Fibroblast of skin of back (primary cell): ENCODE measurements at regions not wholly inside any gene's neighbourhood (a gene's known extent, or its start where the extent isn't known, plus 50 kb on each side); places are given as distances from the start of the nearest gene placed in this dataset.
"Not testable (repeated sequence)": the region's sequence is repeated elsewhere in the genome, so short reads cannot be mapped to it uniquely, and the experiment has no call there.

Source experiments
- DNase-seq: peaks from one replicate; pipeline ENCODE4 v3.0.0-alpha.2; 2013

DNA sequence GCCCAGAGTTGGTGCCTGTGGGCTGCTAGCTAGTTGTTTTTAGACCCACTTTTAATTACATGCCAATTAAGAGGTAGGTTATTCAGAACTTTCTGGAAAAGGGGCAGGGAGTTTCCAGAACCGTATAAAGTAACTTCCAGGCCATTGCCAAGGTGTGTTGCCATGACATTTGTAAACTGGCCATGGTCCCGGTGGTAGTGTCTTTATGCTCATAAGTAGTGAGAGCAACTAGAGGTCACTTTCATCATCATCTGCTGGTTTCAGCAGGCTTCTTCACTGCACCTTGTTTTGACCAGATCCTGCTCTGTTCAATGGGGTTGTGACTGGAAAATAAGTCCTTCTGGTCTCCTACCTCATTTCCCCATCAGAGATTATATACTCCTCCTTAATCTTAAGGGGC lies 207.0 kb downstream of the FAM72C start:
- DNase-seq = not testable (repeated sequence)

DNA sequence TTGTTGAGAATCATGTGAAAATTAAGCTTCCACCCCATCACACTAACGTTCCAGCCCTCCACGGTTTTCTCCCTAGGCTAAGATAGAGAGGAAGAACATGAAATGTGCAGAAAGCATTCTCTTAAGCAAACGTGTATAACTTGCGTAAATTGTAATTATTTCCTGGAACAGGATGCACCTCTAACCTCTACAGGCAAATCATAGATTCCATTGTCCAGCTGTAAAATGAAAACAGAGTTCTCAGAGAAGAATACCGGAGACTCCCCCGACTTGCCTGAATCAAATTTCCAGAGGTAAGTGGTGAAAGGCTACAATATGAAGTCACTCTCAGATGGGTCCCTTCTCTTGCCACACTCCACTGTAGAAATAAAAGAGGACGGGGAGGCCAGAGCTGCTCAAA lies 211.4 kb downstream of the FAM72C start:
- DNase-seq = not testable (repeated sequence)

DNA sequence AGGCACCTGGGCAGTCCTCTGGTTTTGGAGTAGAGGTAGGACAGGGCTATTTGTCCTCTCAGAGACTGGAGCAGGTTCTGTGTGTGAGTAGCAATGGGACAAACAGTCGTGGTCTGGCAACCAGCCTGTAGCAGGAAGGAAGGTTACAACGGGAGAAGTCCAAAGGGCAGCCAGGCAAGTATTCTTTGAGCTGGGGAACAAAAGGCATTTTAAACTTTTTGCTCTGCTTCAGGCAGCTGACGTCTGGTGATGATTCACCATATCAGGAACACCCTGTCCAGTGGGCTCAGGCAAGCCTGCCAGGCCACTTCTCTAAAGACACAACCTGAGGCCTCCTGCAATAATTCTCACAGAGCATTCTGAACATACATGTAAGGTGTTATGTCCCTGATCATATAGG lies 215.8 kb downstream of the FAM72C start:
- not testable (repeated sequence) for DNase-seq

DNA sequence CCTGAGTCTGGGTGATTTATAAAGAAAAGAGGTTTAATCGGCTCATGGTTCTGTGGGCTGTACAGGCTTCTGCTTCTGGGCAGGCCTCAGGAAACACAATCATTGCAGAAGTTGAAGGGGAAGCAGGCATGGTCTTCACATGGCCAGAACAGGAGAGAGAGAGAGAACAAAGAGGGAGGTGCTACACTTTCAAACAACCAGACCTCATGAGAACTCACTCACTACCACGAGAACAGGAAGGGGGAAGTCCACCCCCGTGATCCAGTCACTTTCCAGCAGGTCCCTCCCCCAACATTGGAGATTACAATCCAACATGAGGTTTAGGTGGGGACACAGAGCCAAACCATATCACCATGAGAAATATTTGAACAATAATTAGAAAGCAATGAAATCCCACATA lies 222.9 kb downstream of the FAM72C start:
- no peak for DNase-seq

DNA sequence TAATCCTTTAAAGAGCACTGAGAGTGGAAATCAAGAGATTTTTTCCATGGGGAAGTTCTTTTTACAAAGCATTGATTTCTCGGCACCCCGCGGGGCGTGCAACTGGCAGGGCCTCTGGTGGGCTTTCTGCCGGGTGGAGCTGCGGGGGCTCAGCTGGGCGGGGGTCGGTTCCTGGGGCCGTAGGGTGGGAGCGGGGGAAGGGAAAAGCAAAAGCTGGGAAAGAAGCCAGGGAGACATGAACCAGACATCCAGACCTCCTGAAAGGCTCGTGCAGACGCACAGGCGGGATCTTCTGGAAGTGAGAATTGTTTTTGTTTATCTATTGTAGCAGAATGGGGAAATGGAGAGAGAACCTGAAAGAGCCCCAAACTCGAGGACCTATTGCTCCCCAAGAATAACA lies 235.2 kb downstream of the FAM72C start:
- no peak for DNase-seq

DNA sequence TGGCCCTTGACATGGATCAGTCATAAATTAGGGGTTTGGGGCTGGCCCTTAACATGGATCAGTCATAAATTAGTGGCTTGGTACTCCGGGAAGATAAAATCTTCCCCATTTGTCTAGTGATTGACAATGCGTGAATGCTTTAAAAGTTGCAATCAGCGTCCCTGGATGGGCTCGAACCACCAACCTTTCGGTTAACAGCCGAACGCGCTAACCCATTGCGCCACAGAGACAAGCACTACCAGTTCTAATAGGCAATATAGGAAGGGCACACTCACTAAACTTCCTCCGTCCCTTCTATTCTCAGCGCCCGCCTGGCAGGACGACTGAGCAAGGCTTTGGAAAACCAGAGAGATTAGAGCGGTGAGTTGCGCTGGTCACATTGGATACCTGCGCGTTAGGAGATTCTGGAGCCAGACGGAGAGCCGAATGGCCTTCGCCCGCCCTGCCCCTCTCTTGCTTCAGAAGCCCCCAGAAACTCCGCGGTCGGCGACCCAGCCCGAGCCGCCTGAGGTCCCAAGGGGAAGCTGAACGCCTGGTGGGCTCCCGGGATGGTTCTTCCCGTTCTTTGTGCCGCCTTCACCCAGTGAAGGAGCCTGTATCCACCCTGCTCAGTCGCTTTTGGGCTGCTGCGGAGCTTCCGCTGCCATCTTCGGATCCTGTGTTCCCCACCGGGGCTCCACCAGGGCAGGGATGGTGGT lies 235.9 kb downstream of the FAM72C start:
- no peak for DNase-seq

DNA sequence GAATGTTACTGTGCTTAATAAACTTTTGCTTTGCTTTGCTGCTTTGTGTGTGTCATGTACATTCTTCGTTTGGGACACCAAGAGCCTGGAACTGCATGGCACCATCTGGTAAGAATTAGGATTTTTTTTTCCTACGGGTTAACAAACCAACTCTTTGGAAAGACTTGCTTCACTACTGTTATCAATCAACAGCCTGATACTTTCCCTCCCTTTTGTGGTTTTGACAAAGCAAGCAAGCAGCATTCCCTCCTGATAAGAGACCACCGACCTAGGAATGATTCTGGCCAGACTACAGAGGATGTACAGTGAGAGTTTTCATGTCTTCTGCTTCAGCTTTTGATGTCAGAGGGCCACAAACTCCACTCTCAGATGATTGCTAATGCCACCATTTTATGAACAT lies 237.5 kb downstream of the FAM72C start:
- not testable (repeated sequence) for DNase-seq

DNA sequence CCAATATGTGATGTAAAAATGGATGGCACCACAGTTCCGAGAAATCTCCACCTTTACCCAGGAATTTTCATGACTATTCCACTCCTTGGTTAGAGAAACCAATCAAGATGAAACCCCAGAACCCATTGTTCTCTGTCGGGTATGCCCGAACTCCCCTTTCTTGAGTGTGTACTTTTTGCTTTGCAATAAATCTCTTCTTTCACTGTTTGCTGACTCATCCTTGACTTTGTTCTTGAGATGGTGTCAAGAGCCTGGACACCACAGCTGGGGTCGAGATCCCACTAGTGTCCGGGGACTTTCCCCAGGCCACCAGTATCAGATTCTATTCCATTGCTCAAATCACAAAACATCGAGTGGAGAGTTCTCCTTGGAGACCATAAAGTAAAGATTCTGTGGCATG lies 240.9 kb downstream of the FAM72C start:
- not testable (repeated sequence) for DNase-seq

DNA sequence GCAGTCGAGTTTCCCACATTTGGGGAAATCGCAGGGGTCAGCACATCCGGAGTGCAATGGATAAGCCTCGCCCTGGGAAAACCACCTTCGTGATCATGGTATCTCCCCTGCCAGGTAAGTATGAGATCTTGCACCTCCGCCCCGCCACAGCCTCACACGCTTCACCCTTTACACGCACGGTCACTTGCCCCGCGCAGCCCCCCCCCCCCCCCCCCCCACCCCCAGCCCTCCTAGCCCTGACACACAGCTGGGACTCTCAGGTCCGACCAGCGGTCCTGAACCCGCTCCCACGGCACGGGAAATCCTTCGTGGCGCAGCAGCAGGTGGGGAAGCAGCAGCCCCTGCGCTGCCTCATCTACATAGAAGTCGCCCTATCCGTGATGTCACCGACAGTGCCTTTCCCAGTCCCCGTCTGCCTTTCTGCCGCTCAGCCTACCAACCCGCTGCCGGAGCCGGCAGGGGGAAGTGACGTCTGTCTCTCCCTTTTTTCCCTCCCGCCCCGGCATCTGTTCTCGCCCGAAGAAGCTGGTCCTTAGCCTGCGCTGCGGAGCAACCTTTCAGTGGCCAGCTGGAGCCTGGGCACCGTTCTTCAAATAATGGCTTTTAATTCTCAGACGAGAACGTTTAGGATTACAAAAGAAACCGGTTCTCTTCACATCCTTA lies 242.2 kb downstream of the FAM72C start:
- not testable (repeated sequence) for DNase-seq

DNA sequence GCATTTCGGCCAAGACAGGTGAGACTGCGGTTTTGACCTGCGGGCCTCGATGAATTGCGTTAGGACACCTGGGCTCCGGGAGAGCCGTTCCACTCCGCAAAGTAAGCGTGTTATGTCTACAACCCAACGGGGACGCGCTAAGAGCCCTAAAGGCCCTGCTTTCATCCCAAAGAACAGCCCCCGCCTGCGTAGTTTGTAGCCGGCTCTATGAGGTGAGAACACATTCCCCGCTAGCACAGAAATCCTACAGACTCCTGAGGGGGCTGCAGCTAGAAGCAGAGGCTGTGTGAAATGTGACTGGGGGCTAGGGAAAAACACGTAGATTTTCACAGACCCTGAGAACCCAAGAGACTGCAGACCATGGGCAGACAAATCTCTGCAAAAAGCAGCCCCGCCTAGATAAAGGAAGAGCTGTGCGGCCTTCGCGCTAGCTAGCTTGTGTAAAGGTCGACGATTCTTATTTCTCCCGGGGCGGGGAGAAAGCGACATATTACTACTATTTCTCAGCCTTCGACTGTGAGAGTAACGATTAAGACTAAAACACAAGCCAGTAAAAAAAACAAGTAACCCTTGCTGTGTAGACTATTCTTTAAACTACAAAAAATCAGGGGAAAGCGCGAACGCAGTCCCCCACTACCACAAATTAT lies 242.9 kb downstream of the FAM72C start:
- not testable (repeated sequence) for DNase-seq

DNA sequence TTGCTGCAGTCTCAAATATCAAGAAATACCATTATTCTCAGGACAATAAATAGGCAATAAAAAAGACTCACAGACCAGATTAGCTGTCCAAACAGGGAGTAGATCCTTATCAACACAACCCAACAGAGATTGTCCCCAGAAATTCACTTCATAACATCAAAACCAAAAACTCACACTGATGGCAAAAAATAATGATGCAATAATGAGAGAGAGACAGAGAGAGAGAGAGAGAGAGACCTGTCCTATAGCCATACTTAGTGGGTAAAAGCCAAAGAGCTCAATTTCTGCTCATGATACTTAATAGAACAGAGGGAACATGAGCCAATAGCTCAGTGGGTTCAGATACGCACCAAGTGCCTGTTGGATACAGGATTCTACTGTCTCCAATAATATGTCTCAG lies 244.5 kb downstream of the FAM72C start:
- no peak for DNase-seq

DNA sequence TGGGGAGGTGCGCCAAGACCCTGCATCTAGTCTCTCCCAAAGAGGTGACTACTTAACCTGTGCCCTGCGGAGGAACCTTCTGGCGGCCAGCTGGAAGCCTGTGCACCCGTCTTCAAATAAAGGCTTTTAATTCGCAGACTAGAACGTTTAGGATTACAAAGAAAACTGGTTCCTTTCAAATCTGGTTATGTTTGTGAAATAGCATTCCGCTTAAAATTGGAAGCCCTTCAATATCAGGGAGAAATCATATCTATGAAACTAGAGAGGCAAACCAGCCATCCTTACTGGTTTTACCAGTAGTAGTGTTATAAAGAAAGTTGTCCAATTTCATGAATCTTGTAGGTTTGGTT lies 250.8 kb downstream of the FAM72C start:
- no peak for DNase-seq

DNA sequence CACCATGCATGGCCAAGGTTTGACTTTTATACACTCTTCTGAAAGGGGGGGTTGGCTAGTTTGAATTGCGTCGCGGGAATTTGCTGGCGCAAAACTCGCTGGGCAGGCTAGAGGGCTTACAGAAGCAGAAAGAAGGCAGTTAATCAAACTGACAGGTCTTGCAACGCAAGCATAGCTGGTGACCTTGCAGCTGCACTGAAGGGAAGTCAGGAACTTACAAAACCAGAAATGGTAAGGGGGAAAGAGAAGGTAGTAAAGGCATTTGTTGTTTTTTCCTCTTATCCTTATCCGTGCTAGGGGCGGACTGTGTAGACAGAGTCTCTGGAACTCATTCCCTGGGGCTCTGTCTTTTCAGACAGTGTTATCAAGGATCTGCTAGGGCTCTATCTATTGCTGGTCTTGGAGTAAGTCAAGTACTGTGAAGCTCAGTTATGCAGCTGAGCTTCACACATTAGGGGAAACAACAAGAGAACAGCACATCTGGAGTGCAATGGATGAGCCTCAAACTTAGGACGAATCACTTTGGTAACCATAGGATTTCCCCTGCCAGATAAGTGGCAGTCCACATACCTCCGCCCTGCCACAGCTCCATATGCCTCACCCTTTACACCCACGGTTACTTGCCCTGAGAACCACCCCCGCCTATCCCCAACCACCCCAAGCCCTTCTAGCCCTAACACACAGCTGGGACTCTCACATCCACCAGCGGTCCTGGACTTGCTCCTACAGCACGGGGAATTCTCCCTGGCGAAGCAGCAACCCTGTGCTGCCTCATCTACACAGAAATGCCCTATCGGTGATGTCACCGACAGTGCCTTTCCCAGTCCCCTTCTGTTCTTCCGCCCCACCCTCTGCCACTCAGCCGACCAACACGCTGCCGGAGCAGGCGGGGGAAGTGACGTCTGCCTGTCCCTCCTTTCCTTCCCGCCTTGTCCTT lies 251.4 kb downstream of the FAM72C start:
- no peak for DNase-seq

DNA sequence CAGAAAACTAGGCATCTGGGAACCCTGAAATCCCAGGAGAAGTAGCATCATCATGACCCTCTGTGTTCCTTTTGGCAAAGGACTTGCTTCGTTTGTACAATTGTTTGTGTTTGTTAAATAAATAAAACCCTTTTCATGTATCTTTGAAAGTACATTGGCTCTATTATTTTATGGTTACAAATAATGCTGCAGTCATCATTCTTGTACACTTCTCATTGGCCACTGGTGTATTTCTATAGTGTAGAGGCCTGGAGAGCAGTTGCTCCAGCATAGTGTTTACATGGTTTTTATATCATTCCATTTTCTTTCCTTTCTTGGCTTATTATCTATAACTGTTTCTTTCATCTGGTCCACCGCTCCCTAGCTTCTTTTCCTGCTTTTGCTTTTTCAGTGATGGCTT lies 253.3 kb downstream of the FAM72C start:
- DNase-seq = no peak

DNA sequence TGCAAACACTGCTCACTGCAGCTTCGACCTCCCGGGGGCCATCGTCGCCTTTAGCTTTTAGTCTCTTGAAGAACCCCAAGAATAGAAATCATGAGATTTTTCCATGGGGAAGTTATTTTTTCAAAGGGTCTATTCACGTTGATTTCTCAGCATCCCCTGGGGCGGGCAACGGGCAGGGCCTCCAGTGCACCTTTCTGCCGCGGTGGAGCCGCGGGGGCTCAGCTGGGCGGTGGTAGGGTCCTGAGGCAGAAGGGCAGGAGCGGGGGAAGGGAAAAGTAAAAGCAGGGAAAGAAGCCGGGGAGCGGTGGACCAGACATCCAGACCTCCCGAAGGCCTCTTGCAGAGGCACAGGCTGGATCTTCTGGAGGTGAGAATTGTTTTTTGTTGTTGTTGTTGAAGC lies 253.8 kb downstream of the FAM72C start:
- no peak for DNase-seq

DNA sequence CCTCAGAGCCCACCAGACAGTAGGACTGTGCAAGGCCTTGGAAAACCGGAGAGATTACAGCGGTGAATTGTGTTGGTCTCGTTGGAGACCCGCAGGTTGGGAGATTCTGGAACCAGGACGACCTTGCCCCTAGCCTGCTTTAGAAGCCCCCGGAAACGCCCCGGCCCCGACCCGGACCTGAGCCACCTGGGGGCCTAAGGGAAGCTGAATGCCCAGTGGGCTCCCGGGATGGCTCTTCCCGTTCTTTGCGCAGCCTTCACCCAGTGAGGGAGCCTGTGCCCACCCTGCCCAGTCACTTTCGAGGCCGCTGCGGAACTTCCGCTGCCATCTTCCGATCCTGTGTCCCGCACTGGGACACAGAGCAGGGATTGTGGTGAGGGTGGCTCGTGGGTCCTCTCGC lies 254.4 kb downstream of the FAM72C start:
- no peak for DNase-seq

DNA sequence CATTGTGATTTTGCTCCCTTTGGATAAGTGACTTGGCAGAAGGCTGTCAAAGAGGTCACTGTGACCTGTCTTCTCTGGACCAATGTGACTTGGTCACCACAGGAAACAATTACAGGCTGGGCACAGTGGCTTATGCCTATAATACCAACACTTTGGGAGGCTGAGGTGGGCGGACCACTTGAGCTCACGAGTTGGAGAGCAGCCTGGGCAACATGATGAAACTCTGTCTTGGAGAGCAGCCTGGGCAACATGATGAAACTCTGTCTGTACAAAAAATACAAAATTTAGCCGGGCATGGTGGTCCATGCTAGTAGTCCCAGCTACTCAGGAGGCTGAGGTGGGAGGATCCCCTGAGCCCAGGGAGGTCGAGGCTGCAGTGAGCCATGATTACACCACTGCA lies 256.9 kb downstream of the FAM72C start:
- DNase-seq = not testable (repeated sequence)

DNA sequence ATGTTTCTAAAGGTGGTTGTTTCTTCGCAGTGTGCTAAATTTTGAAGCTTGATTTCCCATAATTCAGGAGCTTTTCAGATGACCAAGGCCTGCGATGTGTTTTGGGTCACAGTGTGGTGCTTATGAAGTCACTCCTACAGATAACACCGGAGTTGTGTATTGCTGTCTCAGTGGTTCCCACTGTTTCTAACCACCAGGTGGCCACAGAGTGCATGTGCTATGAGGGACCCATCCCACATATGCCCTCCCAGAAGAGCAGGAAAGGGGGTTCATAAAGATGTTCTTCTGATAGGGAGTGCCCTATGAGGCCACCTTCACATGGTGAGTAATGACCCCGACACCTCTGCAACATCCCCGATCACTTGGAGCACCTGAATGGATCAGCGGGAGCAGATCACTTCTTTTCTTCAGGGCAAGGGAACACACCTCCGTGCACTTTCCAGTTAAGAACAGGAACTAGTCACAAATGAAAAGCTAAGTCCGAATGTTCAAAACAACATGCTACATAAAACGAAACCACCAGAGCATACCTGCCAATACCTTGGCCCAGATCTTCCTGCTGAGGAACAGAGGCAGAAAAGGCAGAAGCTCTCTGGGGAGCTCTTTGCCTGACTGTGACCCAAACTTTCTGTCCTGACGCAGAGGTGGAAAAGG lies 262.1 kb downstream of the FAM72C start:
- not testable (repeated sequence) for DNase-seq

DNA sequence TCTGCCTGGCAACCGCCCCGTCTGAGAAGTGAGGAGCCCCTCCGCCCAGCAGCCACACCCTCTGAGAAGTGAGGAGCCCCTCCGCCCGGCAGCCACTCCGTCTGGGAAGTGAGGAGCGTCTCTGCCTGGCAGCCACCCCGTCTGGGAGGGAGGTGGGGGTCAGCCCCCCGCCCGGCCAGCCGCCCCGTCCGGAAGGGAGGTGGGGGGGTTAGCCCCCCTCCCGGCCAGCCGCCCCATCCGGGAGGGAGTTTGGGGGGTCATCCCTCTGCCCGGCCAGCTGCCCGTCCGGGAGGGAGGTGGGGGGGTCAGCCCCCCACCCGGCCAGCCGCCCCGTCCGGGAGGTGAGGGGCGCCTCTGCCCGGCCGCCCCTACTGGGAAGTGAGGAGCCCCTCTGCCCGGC lies 269.0 kb downstream of the FAM72C start:
- DNase-seq = not testable (repeated sequence)

DNA sequence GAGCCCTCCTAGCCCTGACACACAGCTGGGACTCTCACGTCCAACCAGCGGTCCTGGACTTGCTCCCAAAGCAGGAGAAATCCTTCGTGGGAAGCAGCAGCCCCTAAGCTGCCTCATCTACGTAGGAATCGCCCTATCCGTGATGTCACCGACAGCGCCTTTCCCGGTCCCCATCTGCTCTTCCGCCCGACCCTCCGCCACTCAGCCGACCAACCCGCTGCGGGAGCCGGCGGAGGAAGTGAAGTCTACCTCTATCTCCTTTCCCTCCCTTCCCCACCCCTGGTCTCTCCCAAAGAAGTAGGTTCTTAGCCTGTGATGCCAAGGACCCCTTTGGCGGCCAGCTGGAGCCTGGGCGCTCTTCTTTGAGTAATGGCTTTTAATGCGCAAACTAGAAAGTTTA lies 272.1 kb downstream of the FAM72C start:
- DNase-seq = no peak

DNA sequence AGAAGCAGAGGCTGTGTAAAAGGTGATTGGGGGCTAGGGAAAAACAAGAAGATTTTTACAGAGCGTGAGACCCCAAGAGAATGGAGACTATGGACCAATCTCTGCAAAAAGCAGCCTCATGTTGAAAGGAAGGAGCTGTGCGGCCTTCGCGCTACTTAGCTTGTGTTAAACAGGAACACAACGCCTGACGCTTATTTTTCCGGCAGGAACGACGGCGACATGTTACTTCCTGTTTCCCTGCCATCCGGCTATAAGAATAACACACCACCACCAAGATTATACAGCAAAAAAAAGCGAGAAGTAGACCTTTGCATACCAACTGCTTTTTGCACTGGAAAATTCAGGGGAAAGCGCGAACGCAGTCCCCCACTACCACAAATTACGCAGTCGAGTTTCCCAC lies 272.7 kb downstream of the FAM72C start:
- no peak for DNase-seq

DNA sequence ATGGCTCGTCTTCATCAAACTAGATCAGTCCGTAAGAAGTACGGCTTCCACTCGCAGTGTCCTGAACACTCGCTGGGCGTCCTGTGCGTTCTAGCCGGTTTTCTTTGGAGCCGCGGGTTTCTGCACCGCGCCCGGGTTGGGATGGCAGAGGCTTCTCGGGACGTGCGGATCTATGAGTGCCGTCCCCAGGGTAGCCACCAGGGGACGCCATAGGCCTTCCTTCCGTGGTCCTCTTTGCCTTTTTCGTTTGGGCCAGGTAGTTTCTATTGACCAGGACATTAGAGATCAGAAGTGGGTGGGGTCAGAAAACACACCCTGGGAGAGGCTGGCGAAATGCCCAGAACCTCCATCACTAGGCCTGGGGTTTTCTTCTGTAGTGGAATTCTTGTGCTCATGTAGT lies 273.8 kb downstream of the FAM72C start:
- DNase-seq = no peak
